Liver (tissue), 7 donors: ENCODE measurements at regions not wholly inside any gene's neighbourhood (a gene's known extent, or its start where the extent isn't known, plus 50 kb on each side); places are given as distances from the start of the nearest gene placed in this dataset.

Experiments used
- DNase-seq: peaks from one replicate; pipeline ENCODE4 v3.0.0-alpha.2; 2017; ENCODE audit warnings: low spot score
- H3K27ac ChIP-seq, 2 donors: one replicate each; pipeline ENCODE4 v1.7.0; 2013; ENCODE audit warnings: inconsistent platforms in 2 of 2, low read length in 2 of 2, control low read depth in 1 of 2, low read depth in 1 of 2, mild to moderate bottlenecking in 1 of 2
- H3K27me3 ChIP-seq, 4 donors: one replicate each; pipeline versions ENCODE4 v1.6.1 to v1.7.0; 2013; ENCODE audit warnings: low read length in 3 of 4, inconsistent platforms in 1 of 4, mild to moderate bottlenecking in 1 of 4, moderate library complexity in 1 of 4; ENCODE audit not compliant: control insufficient read depth in 4 of 4, insufficient read depth in 4 of 4
- H3K36me3 ChIP-seq, 4 donors: one replicate each; pipeline versions ENCODE4 v1.6.1 to v1.7.0; 2013; ENCODE audit warnings: low read length in 3 of 4, mild to moderate bottlenecking in 3 of 4, low read depth in 1 of 4, moderate library complexity in 1 of 4; ENCODE audit not compliant: control insufficient read depth in 4 of 4, insufficient read depth in 3 of 4
- H3K4me1 ChIP-seq, 4 donors: one replicate each; pipeline versions ENCODE4 v1.6.1 to v1.7.0; 2013; ENCODE audit warnings: low read length in 3 of 4, mild to moderate bottlenecking in 3 of 4, moderate library complexity in 1 of 4; ENCODE audit not compliant: control insufficient read depth in 4 of 4, insufficient read depth in 4 of 4
- H3K4me3 ChIP-seq, 3 donors: one replicate each; pipeline versions ENCODE4 v1.6.1 to v1.7.0; 2013; ENCODE audit warnings: low read length in 3 of 3, control low read depth in 1 of 3, low read depth in 1 of 3, mild to moderate bottlenecking in 1 of 3
- H3K9ac ChIP-seq, 2 donors: one replicate each; pipeline ENCODE4 v1.7.0; 2013; ENCODE audit warnings: low read length in 2 of 2, mild to moderate bottlenecking in 2 of 2, moderate library complexity in 2 of 2, control low read depth in 1 of 2, low read depth in 1 of 2
- H3K9me3 ChIP-seq, 4 donors: one replicate each; pipeline versions ENCODE4 v1.6.1 to v1.7.0; 2013; ENCODE audit warnings: low read length in 3 of 4; ENCODE audit not compliant: control insufficient read depth in 4 of 4
- EGR1 ChIP-seq, 2 donors: IDR thresholded peaks; 2 replicates each; pipeline ENCODE4 v1.6.1; 2016 to 2018; ENCODE audit warnings: antibody characterized with exemption in 2 of 2, low read depth in 2 of 2
- FOXA2 ChIP-seq: IDR thresholded peaks from 2 replicates; pipeline ENCODE4 v1.6.1; 2016; ENCODE audit warnings: antibody characterized with exemption
- HNF4A ChIP-seq, 2 donors: conservative IDR thresholded peaks; 2 replicates each; pipeline ENCODE4 v1.6.1; 2016; ENCODE audit warnings: antibody characterized with exemption in 2 of 2, mild to moderate bottlenecking in 2 of 2
- JUND ChIP-seq, 2 donors: IDR thresholded peaks; 2 replicates each; pipeline ENCODE4 v1.6.1; 2016; ENCODE audit warnings: antibody characterized with exemption in 2 of 2
- RAD21 ChIP-seq, 2 donors: IDR thresholded peaks; 2 replicates each; pipeline ENCODE4 v1.6.1; 2016; ENCODE audit warnings: antibody characterized with exemption in 2 of 2, mild to moderate bottlenecking in 2 of 2
- RXRA ChIP-seq, 2 donors: IDR thresholded peaks; 2 replicates each; pipeline ENCODE4 v1.6.1; 2017 to 2018; ENCODE audit warnings: antibody characterized with exemption in 2 of 2, mild to moderate bottlenecking in 1 of 2
- SP1 ChIP-seq: IDR thresholded peaks from 2 replicates; pipeline ENCODE4 v1.6.1; 2018; ENCODE audit warnings: antibody characterized with exemption, mild to moderate bottlenecking
- WGBS: extraction: QIAGEN DNeasy Blood & Tissue Kit; methylation state at CpG from one replicate; pipeline ENCODE4 v1.1.7; 2013; 5-methylcytosine and 5-hydroxymethylcytosine counted together
- TF ChIP-seq, protein P1 (sequence below): IDR thresholded peaks from 2 replicates; pipeline ENCODE4 v1.6.1; 2016; ENCODE audit warnings: antibody characterized with exemption
- TF ChIP-seq, protein P2 (sequence below): IDR thresholded peaks from 2 replicates; pipeline ENCODE4 v1.6.1; 2016; ENCODE audit warnings: antibody characterized with exemption
- donor health status: healthy.
- donor health status: healthy.
- donor health status: healthy.
- donor health status: healthy.

DNA sequence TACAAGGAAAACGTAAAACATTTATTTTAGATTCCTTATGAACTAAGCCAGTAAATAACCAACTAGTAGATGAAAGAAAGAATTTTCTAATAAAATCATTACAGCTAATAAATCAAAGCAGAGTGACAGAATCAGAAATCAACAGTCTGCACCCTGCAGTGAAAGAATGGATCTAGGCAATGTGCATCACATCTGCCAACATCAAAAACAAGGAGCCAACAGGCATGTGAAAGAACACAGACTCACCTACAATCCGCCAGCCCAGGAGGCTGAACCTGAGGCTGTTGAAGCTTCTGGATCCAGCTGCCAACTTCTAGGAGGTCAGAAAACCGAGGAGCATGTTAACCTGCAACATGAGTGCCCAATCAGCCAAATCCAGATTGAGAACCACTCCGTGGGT, 196.3 kb downstream of the SETD4 start:
- DNase-seq, result no peak
- H3K27ac ChIP-seq, result no peak overlapping the region
- TF ChIP-seq SP1 (no peak), HNF4A (conservative IDR thresholded peaks at IDR 0.05) (no peak), JUND (IDR thresholded peaks at IDR 0.05) (no peak), RXRA (IDR thresholded peaks at IDR 0.05) (no peak), FOXA2 (no peak)
- TF ChIP-seq, protein P1, sequence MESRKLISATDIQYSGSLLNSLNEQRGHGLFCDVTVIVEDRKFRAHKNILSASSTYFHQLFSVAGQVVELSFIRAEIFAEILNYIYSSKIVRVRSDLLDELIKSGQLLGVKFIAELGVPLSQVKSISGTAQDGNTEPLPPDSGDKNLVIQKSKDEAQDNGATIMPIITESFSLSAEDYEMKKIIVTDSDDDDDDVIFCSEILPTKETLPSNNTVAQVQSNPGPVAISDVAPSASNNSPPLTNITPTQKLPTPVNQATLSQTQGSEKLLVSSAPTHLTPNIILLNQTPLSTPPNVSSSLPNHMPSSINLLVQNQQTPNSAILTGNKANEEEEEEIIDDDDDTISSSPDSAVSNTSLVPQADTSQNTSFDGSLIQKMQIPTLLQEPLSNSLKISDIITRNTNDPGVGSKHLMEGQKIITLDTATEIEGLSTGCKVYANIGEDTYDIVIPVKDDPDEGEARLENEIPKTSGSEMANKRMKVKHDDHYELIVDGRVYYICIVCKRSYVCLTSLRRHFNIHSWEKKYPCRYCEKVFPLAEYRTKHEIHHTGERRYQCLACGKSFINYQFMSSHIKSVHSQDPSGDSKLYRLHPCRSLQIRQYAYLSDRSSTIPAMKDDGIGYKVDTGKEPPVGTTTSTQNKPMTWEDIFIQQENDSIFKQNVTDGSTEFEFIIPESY, result no peak
- no peaks in the 10 kb centered on the region for H3K36me3 ChIP-seq
- WGBS, result 68% methylated on average over 4 of the region's 4 CpGs
- H3K27me3 ChIP-seq, result peaks cover 0 to 2% (median 0%) of the 10 kb centered on the region in 4 donors
- no peak overlapping the region for H3K4me3 ChIP-seq
- H3K9me3 ChIP-seq, result peaks cover 0 to 6% (median under 1%) of the 10 kb centered on the region in 4 donors
- no peak overlapping the region for H3K9ac ChIP-seq
- H3K4me1 ChIP-seq, result no peaks in the 10 kb centered on the region

DNA sequence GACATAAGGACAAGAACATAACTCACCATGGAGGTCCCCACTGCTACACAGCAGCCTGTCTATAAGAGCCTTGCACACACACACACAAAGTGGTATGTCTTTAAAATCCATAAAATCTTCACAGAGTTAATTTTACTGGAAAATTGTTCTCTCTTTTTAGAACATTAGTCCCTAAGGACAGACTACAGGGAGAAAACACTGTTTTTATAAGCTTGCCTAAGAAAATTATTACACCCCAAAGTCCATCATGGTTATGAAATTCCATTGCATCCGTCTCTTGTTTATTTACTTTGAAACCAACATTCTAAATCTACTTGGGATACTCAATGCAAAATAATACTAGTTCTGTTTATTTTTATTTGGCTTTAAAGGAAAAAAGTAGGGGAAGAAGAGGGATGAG, 197.4 kb downstream of the SETD4 start:
- H3K4me3 ChIP-seq, result no peak overlapping the region
- H3K9ac ChIP-seq, result no peak overlapping the region
- 34% methylated on average over 1 of the region's 1 CpG for WGBS
- no peak for DNase-seq
- no peaks in the 10 kb centered on the region for H3K36me3 ChIP-seq
- no peak for TF ChIP-seq FOXA2
- TF ChIP-seq RAD21 (IDR thresholded peaks at IDR 0.05), result no peak
- TF ChIP-seq, protein P1, result no peak
- no peak for TF ChIP-seq EGR1 (IDR thresholded peaks at IDR 0.05; ENCODE audit: low read depth in 2 of 2)
- TF ChIP-seq JUND (IDR thresholded peaks at IDR 0.05), result no peak
- H3K9me3 ChIP-seq, result no peaks in the 10 kb centered on the region
- no peaks in the 10 kb centered on the region for H3K4me1 ChIP-seq
- H3K27me3 ChIP-seq, result peaks cover 0 to 2% (median 0%) of the 10 kb centered on the region in 4 donors
- no peak overlapping the region for H3K27ac ChIP-seq

DNA sequence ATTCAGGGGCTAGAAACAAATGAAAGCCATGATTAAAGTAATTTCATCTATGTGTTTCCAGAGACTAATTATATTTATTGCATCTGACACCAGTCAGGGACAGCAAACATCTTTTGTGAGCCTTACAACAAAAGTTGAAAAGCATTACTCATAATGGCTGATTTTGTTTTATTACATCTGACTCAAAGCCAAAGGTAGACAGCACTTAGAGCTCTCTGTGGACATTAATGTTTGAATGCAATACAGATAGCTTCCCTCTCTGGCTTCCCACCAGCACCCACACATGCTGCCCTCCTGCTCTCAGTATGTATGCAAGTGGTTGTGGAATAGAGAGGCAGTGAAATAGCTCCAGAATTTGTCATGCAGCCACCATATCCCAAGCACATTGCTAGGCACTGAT, 198.7 kb downstream of the SETD4 start:
- no peak overlapping the region for H3K27ac ChIP-seq
- H3K27me3 ChIP-seq, result peaks cover 0 to 2% (median 0%) of the 10 kb centered on the region in 4 donors
- no peaks in the 10 kb centered on the region for H3K9me3 ChIP-seq
- DNase-seq, result no peak
- H3K36me3 ChIP-seq, result no peaks in the 10 kb centered on the region
- H3K4me3 ChIP-seq, result no peak overlapping the region
- H3K4me1 ChIP-seq, result no peaks in the 10 kb centered on the region
- no peak overlapping the region for H3K9ac ChIP-seq
- TF ChIP-seq, protein P2, sequence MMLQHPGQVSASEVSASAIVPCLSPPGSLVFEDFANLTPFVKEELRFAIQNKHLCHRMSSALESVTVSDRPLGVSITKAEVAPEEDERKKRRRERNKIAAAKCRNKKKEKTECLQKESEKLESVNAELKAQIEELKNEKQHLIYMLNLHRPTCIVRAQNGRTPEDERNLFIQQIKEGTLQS, result no peak
